HG03095 (cell line): ENCODE measurements at regions not wholly inside any gene's neighbourhood (a gene's known extent, or its start where the extent isn't known, plus 50 kb on each side); places are given as distances from the start of the nearest gene placed in this dataset.
"Not testable (repeated sequence)": the region's sequence is repeated elsewhere in the genome, so short reads cannot be mapped to it uniquely, and the experiment has no call there.

Experiments used
- ATAC-seq: cut with Tn5 transposase; IDR thresholded peaks from one replicate; pipeline ENCODE4 v1.9.1; 2021; ENCODE audit warnings: moderate library complexity; ENCODE audit not compliant: unreplicated experiment

- ATAC-seq: no peak
These were observed 83.3 kb upstream of the MED13L start for GRCh38 chr12:116360579-116361413.

- no peak for ATAC-seq
These were observed 84.1 kb upstream of the MED13L start for GRCh38 chr12:116361414-116362223.

GRCh38 chr12:116365114-116365513 lies 87.6 kb upstream of the MED13L start:
- ATAC-seq: no peak

- no peak for ATAC-seq
These were observed 88.3 kb upstream of the MED13L start for GRCh38 chr12:116365606-116366455.

GRCh38 chr12:116366456-116366776 lies 88.9 kb upstream of the MED13L start:
- ATAC-seq: no peak

GRCh38 chr12:116366824-116367223 lies 89.3 kb upstream of the MED13L start:
- ATAC-seq: no peak

- ATAC-seq: no peak
These were observed 91.0 kb upstream of the MED13L start for GRCh38 chr12:116368196-116369194.

- ATAC-seq: no peak
These were observed 92.5 kb upstream of the MED13L start for GRCh38 chr12:116370004-116370404.

- no peak for ATAC-seq
These were observed 93.5 kb upstream of the MED13L start for GRCh38 chr12:116370886-116371580.

GRCh38 chr12:116372815-116373214 lies 95.3 kb upstream of the MED13L start:
- no peak for ATAC-seq

- ATAC-seq: no peak
These were observed 96.2 kb upstream of the MED13L start for GRCh38 chr12:116373572-116374206.

- ATAC-seq: no peak
These were observed 96.7 kb upstream of the MED13L start for GRCh38 chr12:116374207-116374606.

GRCh38 chr12:116375278-116375842 lies 97.9 kb upstream of the MED13L start:
- ATAC-seq: no peak

- ATAC-seq: no peak
These were observed 99.1 kb upstream of the MED13L start for GRCh38 chr12:116376354-116377193.

- not testable (repeated sequence) for ATAC-seq
These were observed 99.7 kb upstream of the MED13L start for GRCh38 chr12:116377194-116377571.

GRCh38 chr12:116378002-116378401 lies 100.5 kb upstream of the MED13L start:
- no peak for ATAC-seq

- no peak for ATAC-seq
These were observed 102.6 kb upstream of the MED13L start for GRCh38 chr12:116380108-116380507.

- not testable (repeated sequence) for ATAC-seq
These were observed 103.2 kb upstream of the MED13L start for GRCh38 chr12:116380740-116381139.
